GM21423 (cell line): ENCODE measurements at regions not wholly inside any gene's neighbourhood (a gene's known extent, or its start where the extent isn't known, plus 50 kb on each side); places are given as distances from the start of the nearest gene placed in this dataset.
"Not testable (repeated sequence)": the region's sequence is repeated elsewhere in the genome, so short reads cannot be mapped to it uniquely, and the experiment has no call there.

Experiments used
- ATAC-seq: cut with Tn5 transposase; IDR thresholded peaks from one replicate; pipeline ENCODE4 v1.9.1; 2021; ENCODE audit warnings: mild to moderate bottlenecking, moderate library complexity; ENCODE audit not compliant: unreplicated experiment

DNA sequence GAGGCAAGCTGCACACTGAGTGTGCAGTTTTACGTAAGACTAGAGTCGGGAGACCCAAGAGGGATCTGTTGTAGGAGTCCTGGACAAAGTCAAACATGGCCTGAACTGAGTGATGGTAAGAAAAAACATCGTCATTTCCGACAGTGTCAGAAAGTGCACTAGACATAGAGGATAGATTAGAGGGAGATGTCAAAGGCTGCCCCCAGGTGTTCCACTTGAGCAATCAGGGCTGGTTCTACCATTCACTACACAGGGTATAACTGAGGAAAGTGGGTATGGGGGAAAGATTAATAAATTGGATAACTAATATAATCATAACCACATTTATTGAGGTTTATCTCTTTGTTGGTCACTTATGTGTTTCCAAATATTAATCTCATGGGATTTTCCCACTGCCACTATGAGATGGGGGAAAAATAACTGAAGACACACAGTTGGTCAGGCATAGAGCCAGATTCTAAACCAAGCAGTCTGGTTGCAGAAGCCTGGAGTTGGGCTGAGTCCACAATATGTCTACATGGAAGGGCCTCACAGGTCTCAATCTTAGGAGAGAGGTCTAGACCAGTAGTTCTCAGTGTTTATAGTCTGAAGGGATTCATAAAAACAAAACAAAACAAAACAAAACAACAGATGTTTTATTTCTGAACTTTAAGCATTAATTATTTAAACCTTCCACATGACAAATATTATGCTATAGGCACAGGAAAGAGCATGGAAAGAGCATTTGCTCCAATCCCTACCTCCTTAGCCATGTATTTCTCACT is 766.5 kb downstream of the NTRK3 start:
- ATAC-seq: no peak

DNA sequence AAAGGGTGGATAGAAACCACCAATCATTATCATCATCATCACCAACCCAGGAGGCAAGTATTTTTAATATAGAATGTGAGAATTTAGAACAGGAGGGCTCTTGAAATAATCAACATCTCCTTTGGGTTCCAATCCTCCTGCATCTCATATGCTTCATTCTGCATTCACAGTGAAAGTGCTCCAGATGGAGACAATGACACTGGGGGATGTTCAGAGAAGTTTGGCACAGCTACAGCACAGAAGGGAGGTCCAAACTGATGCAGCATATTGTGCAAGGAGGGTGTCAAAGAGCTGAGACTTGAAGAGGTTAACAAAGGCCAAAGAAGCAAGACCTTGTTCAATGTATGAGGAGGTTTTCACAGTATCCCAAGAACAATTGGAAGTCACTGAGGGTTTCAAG is 767.1 kb downstream of the NTRK3 start:
- no peak for ATAC-seq

GRCh38 chr15:87487484-87487883 is 769.1 kb downstream of the NTRK3 start:
- no peak for ATAC-seq

DNA sequence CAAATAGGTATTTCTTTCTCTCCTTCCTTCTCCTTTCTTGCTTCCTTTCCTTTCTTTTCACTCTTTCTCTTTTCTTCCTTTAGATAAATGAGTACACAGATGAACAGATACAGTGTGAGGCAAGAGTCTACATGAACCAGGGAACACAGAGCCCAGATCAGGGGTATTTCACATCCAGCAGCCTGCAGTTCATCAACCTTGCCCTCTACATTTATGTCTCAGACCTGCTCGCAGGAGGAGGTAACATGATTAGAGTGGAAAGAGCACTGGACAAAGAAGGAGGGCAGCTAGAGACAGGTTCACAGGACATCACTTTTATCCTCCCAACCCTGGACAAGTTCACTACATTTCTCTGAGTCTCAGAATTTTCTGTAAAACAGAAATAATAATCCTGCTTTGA is 773.1 kb downstream of the NTRK3 start:
- no peak for ATAC-seq

- no peak for ATAC-seq
Observed at GRCh38 chr15:87481126-87481525, 775.4 kb downstream of the NTRK3 start.

DNA sequence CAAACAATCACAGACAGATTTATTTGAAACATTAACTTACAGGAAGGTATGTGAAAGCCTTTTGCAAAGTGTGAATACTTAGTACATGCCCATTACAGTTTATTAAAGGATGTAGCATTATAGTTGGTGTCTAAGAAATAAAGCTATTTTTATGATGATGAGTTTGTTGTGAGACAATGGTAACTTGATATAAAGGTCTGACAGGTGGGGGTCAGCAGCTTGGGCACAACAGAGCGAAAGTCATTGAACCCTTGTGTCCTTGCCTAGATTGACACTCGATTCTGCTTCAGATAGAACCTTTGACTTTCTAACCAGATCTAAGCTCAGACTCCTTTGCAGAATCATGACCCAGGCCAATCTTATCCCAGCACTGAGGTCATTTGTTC is 777.9 kb downstream of the NTRK3 start:
- no peak for ATAC-seq

- ATAC-seq: no peak
Observed at GRCh38 chr15:87477737-87478686, 778.5 kb downstream of the NTRK3 start.

GRCh38 chr15:87477026-87477425 is 779.5 kb downstream of the NTRK3 start:
- ATAC-seq: no peak

DNA sequence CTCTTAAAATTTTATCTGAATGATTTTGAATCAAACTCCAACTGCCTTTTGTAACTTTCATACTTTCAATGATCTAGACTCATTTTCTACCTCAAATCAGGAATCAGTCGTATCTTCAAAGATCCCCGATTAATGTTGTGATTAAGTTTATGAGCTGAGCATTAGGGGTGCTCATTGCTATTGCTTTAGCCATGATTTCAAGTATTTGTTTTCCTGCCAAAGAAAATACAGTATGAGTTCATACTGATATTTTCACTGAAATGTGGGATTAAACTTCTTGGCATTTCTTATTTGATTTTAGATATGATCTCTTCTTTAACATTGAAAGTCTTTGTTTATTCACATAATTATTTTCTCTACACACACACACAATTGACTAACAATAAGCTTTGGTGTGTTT is 785.6 kb downstream of the NTRK3 start:
- no peak for ATAC-seq

DNA sequence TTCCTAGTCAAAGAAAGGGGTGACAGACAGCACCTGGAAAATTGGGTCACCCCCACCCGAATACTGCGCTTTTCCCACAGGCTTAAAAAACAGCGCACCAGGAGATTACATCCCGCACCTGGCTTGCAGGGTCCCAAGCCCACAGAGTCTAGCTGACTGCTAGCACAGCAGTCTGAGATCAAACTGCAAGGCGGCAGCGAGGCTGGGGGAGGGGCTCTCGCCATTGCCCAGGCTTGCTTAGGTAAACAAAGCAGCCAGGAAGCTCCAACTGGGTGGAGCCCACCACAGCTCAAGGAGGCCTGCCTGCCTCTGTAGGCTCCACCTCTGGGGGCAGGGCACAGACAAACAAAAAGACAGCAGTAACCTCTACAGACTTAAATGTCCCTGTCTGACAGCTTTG is 792.6 kb downstream of the NTRK3 start:
- not testable (repeated sequence) for ATAC-seq

DNA sequence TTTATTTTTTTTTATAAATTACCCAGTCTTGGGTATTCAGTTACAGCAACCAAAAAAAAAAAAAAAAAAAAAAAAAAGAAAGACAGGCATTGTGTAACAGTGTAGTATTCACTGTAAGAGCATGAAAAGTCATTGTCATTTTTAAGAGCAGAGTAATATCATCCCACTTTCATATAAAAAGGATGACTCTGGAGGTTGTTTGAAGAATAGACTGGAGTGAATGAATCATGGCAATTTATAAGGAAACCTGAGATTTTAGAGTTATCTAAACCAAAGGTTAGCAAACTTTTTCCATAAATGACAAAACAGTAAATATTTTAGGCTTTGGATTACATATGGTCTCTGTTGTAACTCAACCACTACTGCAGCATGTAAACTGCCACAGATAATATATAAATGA is 794.9 kb downstream of the NTRK3 start:
- no peak for ATAC-seq

GRCh38 chr15:87454860-87455259 is 801.7 kb downstream of the NTRK3 start:
- ATAC-seq: no peak

- ATAC-seq: no peak
Observed at GRCh38 chr15:87450314-87450713, 806.2 kb downstream of the NTRK3 start.

GRCh38 chr15:87439090-87439489 is 817.4 kb downstream of the NTRK3 start:
- ATAC-seq: no peak

DNA sequence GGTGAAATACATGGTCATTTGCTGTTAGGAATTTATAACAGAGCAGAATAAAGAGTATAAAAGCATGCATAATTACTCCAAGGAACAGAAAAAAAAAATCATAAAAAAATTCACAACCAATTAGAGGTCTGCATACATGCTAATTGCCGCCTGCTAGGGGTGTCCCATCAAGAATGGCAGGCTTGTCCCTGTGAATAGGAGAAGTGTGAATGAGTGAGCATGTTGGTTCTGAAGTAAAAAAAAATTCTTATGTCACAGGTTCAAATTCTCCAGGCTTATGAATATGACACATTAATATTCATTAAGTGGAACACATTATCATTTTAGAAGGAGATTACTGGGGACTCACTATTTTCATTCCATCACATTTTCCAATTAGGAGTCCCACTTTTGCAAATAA is 822.7 kb downstream of the NTRK3 start:
- no peak for ATAC-seq

GRCh38 chr15:87429754-87430153 is 826.8 kb downstream of the NTRK3 start:
- ATAC-seq: no peak

- ATAC-seq: no peak
Observed at GRCh38 chr15:87420017-87420416, 836.5 kb downstream of the NTRK3 start.

GRCh38 chr15:87419344-87419743 is 837.2 kb downstream of the NTRK3 start:
- ATAC-seq: no peak

GRCh38 chr15:87416591-87417257 is 839.8 kb downstream of the NTRK3 start:
- no peak for ATAC-seq

DNA sequence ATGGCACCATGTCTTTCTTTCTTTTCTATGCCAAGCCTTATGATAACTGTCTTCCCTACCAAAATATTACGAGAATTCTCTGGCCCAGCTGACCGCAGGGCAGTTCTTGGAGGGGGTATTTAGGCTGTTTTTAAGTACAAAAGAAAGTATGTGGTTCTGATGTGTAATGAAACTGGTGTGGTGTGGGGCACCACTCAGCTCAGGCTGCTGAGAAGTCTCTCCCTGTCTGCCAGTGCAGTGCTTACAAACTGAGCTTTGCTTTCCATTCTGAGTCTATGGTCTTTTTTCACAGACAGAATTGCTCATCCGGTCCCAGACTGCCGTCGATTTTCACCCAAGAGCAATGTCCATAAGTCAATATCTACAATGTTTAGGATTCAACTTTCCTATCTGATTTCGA is 847.6 kb downstream of the NTRK3 start:
- ATAC-seq: no peak

DNA sequence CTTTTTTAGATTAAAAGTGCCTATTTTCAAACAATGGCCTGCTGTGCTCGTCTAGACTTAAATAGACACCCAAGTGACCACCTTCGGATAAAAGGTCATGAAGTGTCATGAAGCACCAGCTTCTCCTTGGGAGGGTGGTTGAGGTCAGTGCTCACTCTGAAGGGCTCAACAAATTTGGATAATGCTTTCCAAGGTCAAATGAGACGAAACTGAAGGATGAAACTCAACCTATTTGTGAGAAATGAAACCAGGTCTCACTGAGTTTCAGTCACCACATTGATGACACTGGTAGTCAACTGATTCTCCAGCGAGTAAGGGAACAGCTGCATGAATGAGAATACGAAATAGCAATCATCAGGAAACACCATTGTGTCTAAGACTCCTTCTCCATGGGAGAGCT is 852.6 kb downstream of the NTRK3 start:
- ATAC-seq: no peak

DNA sequence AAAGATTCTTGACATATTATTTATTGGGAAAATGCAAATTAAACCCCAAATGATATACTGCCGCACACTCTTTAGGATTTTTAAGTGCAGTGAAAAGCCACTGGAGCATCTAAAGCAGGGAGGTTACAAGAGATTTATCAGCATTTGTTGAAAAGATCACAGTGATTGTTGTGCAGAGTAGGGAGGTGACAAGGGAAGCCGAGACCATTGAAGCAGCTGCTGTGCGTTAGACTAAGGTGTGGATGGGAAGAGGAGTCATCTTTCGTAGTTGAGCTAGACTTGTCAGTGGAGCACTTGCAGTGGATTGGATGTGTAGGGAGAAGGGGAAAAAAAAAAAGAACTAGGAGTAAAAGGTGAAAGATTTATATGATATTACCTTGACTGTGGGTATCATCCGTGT is 854.6 kb downstream of the NTRK3 start:
- no peak for ATAC-seq
